Activated CD4-positive, alpha-beta memory T cell treated with anti-CD3 and anti-CD28 coated beads, Interleukin-2, amount 10 ng/mL, durations not matched to agents 7 days and 5 days (primary cell): ENCODE measurements at regions not wholly inside any gene's neighbourhood (a gene's known extent, or its start where the extent isn't known, plus 50 kb on each side); places are given as distances from the start of the nearest gene placed in this dataset.
A peak's percentile ranks its signal among the peaks of the same experiment; 100 is the strongest.

ENCODE experiments used
- CTCF ChIA-PET: fragments of 350-600 bp; sonication (Branson Sonifier 250); formaldehyde crosslinking; loops from one replicate; lab custom pipeline; 2021; ENCODE audit warnings: antibody characterized with exemption, inconsistent platforms; lab: Charles Lee
- POLR2A ChIA-PET: fragments of 350-600 bp; sonication (Branson Sonifier 250); formaldehyde crosslinking; loops from one replicate; lab custom pipeline; 2021; ENCODE audit warnings: antibody characterized with exemption; lab: Charles Lee
- DNase-seq: peaks from one replicate; pipeline ENCODE4 v3.0.0-alpha.2; 2020
- H3K27ac Mint-ChIP-seq: one replicate; pipeline ENCODE4 v1.8.0; 2021; ENCODE audit warnings: mild to moderate bottlenecking, mixed read lengths
- H3K27me3 Mint-ChIP-seq: one replicate; pipeline ENCODE4 v1.8.0; 2021; ENCODE audit warnings: mixed read lengths
- H3K36me3 Mint-ChIP-seq: one replicate; pipeline ENCODE4 v1.8.0; 2021; ENCODE audit warnings: low read depth, mixed read lengths
- H3K4me1 Mint-ChIP-seq: one replicate; pipeline ENCODE4 v1.8.0; 2021; ENCODE audit warnings: mixed read lengths
- H3K4me3 Mint-ChIP-seq: one replicate; pipeline ENCODE4 v1.8.0; 2021; ENCODE audit warnings: mild to moderate bottlenecking, mixed read lengths
- H3K9me3 Mint-ChIP-seq: one replicate; pipeline ENCODE4 v1.8.0; 2021; ENCODE audit warnings: mixed read lengths

DNA sequence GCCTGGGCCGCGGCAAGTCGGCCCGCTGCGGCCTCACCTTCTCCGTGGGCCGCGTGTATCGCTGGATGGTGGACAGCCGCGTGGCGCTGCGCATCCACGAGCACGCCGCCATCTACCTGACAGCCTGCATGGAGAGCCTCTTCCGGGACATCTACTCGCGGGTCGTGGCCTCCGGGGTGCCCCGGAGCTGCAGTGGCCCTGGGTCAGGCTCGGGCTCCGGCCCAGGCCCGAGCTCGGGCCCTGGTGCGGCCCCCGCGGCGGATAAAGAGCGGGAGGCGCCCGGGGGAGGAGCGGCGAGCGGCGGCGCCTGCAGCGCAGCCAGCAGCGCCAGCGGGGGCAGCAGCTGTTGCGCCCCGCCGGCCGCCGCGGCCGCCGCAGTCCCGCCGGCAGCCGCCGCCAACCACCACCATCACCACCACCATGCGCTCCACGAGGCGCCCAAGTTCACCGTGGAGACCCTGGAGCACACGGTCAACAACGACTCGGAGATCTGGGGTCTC lies 226.2 kb upstream of the CRY1 start:
- Mint-ChIP-seq H3K27ac (peak overlapping the region; percentile 96), H3K27me3 (peaks cover 18% of the 10 kb centered on the region), H3K36me3 (no peaks in the 10 kb centered on the region), H3K4me3 (peak overlapping the region; percentile 89), H3K9me3 (no peaks in the 10 kb centered on the region), H3K4me1 (peaks cover 38% of the 10 kb centered on the region)
- peak; percentile 25 for DNase-seq
- POLR2A ChIA-PET = interaction anchor here (0.6 to 7.9 kb wide), 14 partner anchors 11 to 440 kb away, joined by 3 to 173 read pairs (median 5); partner anchors contain the start of gene PRDM4
- CTCF ChIA-PET = interaction anchor here (0.9 to 5.2 kb wide), 3 partner anchors 10 to 83 kb away, joined by 3 to 40 read pairs (median 4); no protein-coding TSS in a partner anchor

DNA sequence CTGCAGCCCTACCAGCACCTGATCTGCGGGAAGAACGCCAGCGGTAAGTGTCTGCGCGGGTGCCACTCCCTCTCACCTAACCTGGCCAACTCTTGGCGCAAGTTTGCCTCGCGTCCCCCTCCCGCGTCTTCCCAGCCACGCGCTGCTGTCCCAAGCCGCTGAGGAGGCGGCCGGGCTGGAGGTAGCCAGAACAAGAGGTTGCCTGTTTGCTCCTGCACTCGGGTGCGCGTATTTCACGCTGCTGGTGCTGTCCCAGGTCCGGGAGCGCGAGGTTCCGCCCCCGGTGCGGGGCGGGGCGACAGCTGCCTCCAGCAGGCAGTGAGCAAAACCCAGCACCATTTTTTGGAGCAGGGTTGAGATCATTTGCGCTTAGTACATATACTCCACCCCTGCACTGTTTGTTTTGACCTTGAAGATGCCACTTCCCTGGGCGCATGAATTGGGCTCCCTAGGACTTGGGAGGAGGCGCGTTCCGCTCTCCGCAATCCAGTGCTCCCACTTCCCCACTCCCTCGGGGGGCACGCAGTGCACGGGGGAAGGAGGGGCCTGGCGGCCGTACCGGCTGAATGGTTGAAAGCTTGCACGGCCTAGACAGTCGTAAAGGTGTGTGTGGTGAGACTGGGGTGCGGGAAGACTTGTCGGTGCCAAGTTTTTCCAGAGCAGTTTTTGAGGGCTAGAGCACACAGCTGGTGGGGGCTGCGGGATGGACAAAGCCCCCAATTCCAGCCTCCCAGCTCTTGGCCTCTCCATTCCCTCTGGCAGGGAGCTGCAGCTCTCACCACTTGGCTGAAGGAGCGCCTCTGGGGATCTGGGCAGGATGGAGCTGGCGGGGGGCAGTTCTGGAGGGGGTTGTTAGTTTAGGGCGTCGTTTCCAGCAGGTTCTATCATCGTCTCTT lies 226.9 kb upstream of the CRY1 start:
- Mint-ChIP-seq H3K4me3 (peak overlapping the region; percentile 89), H3K9me3 (no peaks in the 10 kb centered on the region), H3K27me3 (peaks cover 11% of the 10 kb centered on the region), H3K36me3 (no peaks in the 10 kb centered on the region), H3K27ac (peak overlapping the region; percentile 96), H3K4me1 (peaks cover 44% of the 10 kb centered on the region)
- peak; percentile 87 for DNase-seq
- ChIA-PET CTCF (interaction anchor here (1.0 to 5.2 kb wide), 10 partner anchors 9 to 287 kb away, joined by 3 to 40 read pairs (median 4); no protein-coding TSS in a partner anchor), POLR2A (interaction anchor here (0.6 to 7.9 kb wide), 25 partner anchors 9 to 440 kb away, joined by 3 to 173 read pairs (median 5); partner anchors contain the start of genes CRY1, PRDM4 and PWP1)

DNA sequence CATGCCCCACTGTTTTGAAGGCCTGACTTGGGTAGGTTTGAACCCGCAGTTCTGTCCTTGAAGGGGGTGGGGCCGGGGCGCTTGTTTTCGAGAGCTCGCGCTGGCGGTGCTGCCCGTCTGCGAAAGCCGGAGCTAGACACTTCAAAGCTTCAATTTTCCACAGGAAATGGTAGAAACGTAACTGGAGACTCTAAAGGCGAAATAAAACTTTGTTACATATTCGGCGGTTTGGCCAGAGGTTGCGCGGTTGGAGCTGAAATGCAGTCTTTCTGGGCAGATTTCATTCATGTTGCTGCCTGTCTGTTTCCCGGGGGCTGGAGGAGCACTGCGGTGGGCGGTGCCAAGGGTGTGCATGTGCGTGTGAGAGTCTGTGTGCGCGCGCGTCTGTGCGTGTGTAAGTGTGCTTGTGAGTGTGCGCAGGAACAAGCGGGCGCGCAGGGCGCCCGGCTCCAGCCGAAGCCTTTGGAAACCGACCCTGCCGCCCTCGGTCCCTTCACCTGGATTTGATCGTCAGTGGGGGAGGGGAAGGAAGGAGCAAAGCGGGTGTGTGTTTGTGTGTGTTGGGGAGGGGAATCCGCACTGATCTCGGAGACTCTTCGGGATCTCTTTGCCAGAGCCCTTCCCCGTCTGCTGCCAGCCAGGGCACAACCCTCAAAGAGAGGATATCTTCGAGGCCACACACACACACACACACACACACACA lies 227.7 kb upstream of the CRY1 start:
- Mint-ChIP-seq H3K9me3 (no peaks in the 10 kb centered on the region), H3K27ac (peak overlapping the region; percentile 96), H3K4me1 (peaks cover 44% of the 10 kb centered on the region), H3K27me3 (peaks cover 7% of the 10 kb centered on the region), H3K4me3 (peak overlapping the region; percentile 89), H3K36me3 (no peaks in the 10 kb centered on the region)
- ChIA-PET CTCF (interaction anchor here (1.0 to 5.2 kb wide), 10 partner anchors 8 to 287 kb away, joined by 3 to 40 read pairs (median 4); no protein-coding TSS in a partner anchor), POLR2A (interaction anchor here (0.7 to 7.9 kb wide), 24 partner anchors 9 to 439 kb away, joined by 3 to 173 read pairs (median 4); partner anchors contain the start of genes CRY1, PRDM4 and PWP1)
- peak; percentile 78 for DNase-seq

DNA sequence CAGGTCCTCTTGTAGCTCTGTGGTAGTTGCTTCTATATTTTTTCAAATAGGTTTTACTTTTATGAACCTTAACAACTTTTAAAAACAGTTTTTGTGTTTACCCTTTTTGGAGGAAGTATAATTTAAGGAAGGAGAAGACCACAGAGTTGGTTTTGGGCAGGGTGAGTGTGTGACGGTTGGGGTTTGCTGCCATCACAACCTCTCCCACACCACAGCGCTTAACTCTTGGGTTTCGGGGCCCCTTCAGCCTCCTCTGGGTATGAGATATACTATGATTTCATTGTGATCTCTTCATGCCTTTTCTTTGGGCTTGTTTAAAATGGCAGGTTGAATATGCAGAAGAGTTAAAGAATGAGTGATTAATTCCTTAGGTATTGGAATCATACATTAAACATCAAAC lies 228.7 kb upstream of the CRY1 start:
- H3K27me3 Mint-ChIP-seq = peaks cover 2% of the 10 kb centered on the region
- H3K36me3 Mint-ChIP-seq = no peaks in the 10 kb centered on the region
- POLR2A ChIA-PET = interaction anchor here (1.0 to 7.9 kb wide), 10 partner anchors 9 to 191 kb away, joined by 3 to 173 read pairs (median 8); no protein-coding TSS in a partner anchor

DNA sequence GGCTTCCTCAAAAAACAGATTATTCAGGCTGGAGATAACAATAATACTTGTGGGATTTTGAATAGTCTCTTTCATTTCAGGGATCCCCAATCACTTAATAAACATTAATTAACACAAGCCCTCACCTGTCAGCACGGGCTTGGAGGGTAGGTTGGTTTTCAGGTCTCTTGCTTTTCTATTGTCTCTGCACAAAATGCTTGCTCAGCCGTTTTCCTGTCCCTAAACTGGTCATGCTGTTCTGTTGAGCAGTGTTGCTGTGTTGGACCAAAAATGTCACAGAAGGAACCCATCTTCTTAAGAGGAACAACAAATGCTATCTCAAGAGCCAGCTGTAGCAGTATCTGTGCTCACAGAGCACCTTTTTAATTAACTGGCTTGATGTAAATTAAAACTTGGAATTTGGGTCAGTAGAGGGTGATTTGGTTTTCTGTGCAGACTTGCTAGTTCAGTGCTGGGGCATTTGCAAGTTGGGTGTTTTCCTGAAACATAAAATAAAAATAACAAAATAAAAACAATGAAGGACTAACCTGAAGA lies 231.8 kb upstream of the CRY1 start:
- no peaks in the 10 kb centered on the region for H3K27me3 Mint-ChIP-seq
- ChIA-PET POLR2A (no interaction called here), CTCF (no interaction called here)
- no peaks in the 10 kb centered on the region for H3K9me3 Mint-ChIP-seq
- H3K4me3 Mint-ChIP-seq = no peak overlapping the region
- peaks cover 4% of the 10 kb centered on the region for H3K36me3 Mint-ChIP-seq
- no peak for DNase-seq
- H3K4me1 Mint-ChIP-seq = peaks cover 65% of the 10 kb centered on the region
- H3K27ac Mint-ChIP-seq = no peak overlapping the region

More for the DNA sequence above, 228.7 kb upstream of the CRY1 start:
- peaks cover 45% of the 10 kb centered on the region for H3K4me1 Mint-ChIP-seq
- CTCF ChIA-PET = interaction anchor here (0.7 to 5.2 kb wide), 5 partner anchors 10 to 83 kb away, joined by 3 to 40 read pairs (median 9); no protein-coding TSS in a partner anchor
- H3K27ac Mint-ChIP-seq = peak overlapping the region; percentile 96
- H3K4me3 Mint-ChIP-seq = peak overlapping the region; percentile 89
- DNase-seq = peak; percentile 73
- H3K9me3 Mint-ChIP-seq = no peaks in the 10 kb centered on the region

DNA sequence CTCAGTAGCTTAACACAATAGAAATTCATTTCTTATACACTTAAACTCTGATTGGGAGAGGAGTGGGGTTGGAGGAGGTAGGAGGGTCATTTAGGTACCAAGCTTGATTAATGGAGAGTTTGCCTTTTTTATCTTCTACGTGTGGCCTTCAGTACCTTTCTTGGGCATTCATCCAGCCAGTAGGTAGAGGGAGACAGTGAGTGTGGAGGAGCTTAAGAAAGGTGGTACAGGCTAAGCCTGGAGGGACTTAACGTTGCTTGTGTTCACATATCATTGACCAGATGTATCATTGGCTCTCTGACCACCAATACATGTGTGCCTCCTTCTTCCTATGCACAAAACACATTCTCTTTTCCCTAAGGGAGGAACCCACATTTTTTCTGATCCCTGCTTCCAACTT lies 232.9 kb upstream of the CRY1 start:
- ChIA-PET CTCF (interaction anchor here (0.9 to 4.7 kb wide), 3 partner anchors 46 to 81 kb away, joined by 3 to 24 read pairs (median 3); no protein-coding TSS in a partner anchor), POLR2A (interaction anchor here (1.4 kb wide), 1 partner anchor 63 kb away, joined by 3 read pairs; no protein-coding TSS in a partner anchor)
- H3K9me3 Mint-ChIP-seq = no peaks in the 10 kb centered on the region
- no peak overlapping the region for H3K4me3 Mint-ChIP-seq
- H3K27ac Mint-ChIP-seq = no peak overlapping the region
- H3K36me3 Mint-ChIP-seq = peaks cover 4% of the 10 kb centered on the region
- H3K27me3 Mint-ChIP-seq = no peaks in the 10 kb centered on the region
- H3K4me1 Mint-ChIP-seq = peaks cover 70% of the 10 kb centered on the region
- DNase-seq = no peak

DNA sequence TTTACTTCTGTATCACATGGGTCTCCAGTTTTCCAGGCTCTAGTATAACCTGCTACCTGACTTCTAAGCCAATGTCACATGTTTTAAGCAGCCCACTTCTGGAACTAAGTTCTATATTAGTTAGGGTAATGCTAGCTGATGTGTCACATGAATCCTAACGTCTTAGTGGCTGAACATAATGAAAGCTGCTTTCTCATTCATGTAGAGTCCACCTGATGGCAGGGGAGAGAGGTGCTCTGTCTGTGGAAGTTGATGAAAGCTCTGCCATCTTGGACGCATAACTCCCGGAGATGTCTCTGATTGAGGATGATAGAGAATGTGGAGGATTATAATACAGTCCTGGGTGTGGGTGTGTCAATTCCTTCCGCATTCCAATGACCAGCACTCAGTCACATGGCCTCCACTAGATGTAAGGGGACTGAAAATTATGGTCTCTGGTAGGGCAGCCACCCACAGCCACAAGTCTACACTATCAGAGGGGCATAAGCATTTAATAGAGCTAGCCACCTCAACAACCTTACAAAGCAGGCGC lies 234.4 kb upstream of the CRY1 start:
- Mint-ChIP-seq H3K4me1 (peaks cover 63% of the 10 kb centered on the region), H3K27me3 (no peaks in the 10 kb centered on the region), H3K4me3 (no peak overlapping the region), H3K27ac (no peak overlapping the region), H3K9me3 (no peaks in the 10 kb centered on the region), H3K36me3 (peaks cover 4% of the 10 kb centered on the region)
- ChIA-PET POLR2A (no interaction called here), CTCF (interaction anchor here (4.7 kb wide), 1 partner anchor 75 kb away, joined by 24 read pairs; no protein-coding TSS in a partner anchor)
- DNase-seq = no peak

DNA sequence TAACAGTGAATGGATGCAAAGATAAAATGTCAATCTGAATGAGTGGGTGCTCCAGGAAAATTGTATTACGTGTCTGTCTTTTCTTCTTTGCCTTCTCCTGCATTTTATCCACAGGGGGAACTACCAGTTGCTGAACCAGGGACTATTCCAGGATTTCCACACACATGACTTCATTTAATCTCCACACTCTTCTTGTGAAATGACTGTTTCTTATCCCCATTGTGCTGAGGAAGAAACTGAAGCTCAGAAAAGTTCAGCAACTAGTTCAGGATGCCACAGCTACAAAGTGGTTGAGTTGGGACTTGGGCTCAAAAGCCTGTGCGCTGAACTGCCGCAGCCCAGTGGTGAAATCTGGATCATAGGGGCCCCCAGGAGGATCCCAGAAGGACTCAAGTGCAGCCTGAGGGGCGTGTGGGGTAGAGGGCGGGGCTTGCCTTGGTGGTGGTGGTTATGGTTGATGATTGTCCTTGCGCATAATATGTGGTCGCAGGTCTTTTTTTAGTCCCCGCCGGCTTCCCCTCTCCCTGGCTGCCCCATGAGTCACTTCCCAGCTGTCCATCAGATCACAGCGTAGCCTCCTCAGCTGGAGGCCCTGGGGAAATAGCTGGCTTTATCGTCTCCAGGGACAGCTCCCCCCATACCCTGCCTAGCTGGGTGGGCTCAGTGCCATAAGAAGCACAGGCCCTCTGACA lies 235.2 kb upstream of the CRY1 start:
- H3K4me3 Mint-ChIP-seq = no peak overlapping the region
- ChIA-PET CTCF (interaction anchor here (1.0 to 4.7 kb wide), 3 partner anchors 8 to 74 kb away, joined by 3 to 24 read pairs (median 3); no protein-coding TSS in a partner anchor), POLR2A (no interaction called here)
- no peak overlapping the region for H3K27ac Mint-ChIP-seq
- peaks cover 4% of the 10 kb centered on the region for H3K36me3 Mint-ChIP-seq
- peak; percentile 23 for DNase-seq
- H3K4me1 Mint-ChIP-seq = peaks cover 56% of the 10 kb centered on the region
- H3K9me3 Mint-ChIP-seq = no peaks in the 10 kb centered on the region
- no peaks in the 10 kb centered on the region for H3K27me3 Mint-ChIP-seq

DNA sequence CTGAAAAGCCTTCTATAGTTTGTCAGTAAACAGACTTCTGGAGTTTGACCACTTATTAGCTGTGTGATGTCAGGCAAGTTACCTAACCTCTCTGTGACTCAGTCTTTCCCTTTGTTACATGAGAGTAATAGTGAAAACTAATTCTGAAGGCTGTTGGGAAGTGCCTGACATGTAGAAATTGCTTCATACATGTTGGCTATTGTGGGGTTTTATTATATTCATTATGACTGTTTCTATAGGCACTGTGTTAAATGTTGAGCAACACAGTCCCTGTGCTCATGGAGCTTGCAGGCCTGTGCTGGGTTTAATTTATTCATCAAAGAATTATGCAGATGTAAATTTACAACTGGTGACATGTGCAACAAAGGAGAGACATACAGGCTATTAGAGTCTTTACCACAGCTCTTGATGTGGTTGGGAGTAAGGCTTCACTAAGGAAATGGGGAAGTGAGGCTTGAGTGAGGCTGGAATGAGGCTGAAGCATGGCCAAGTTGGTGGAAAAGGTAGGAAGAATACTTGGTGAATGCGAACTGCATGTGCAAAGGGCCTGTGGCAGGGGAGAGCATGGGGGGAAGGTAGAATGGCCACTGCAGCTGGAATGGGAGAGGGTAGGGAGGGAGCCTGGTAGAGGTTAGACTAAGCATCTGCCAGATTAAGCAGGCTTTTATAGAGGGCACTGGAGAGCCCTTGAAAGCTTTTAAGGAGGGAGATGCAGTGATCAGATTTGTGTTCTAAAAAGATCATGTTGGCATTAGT lies 236.4 kb upstream of the CRY1 start:
- H3K4me3 Mint-ChIP-seq = no peak overlapping the region
- DNase-seq = no peak
- CTCF ChIA-PET = interaction anchor here (1.1 to 4.7 kb wide), 2 partner anchors 45 to 73 kb away, joined by 3 to 24 read pairs; no protein-coding TSS in a partner anchor

DNA sequence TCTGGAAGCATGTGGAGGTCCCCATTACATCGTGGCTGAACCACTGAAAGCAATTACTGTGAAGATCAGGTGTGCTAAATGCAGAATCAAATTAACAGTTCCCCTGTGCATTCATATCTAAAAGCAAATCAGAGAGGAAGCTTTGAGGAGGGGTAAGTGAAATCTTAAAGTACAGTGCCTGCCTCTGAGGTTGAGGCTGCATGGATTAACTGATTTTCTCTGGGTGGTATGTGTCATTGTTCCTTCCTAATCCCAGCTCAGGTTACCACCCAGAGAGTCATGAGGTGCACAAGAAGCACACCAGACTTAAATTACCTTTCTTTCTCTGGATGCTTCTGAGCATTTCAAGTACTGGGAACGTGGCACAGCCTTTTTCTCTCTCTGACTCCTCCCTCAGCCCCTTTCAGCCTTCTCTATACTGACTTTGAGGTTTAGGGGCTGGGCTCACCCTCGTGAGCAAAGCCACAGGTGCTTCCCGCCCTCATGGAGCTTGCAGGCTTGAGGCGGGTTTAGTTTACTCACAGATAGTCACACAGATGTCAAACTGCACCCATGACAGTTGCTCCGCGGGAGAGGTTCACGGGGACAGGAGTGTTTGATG lies 237.6 kb upstream of the CRY1 start:
- Mint-ChIP-seq H3K36me3 (peaks cover 4% of the 10 kb centered on the region), H3K4me1 (peaks cover 48% of the 10 kb centered on the region), H3K4me3 (no peak overlapping the region), H3K27ac (no peak overlapping the region), H3K9me3 (no peaks in the 10 kb centered on the region), H3K27me3 (no peaks in the 10 kb centered on the region)
- ChIA-PET CTCF (no interaction called here), POLR2A (interaction anchor here (1.6 kb wide), 1 partner anchor 10 kb away, joined by 11 read pairs; no protein-coding TSS in a partner anchor)
- peak; percentile 28 for DNase-seq

More for the DNA sequence above, 236.4 kb upstream of the CRY1 start:
- Mint-ChIP-seq H3K4me1 (peaks cover 50% of the 10 kb centered on the region), H3K27me3 (no peaks in the 10 kb centered on the region), H3K36me3 (peaks cover 4% of the 10 kb centered on the region), H3K9me3 (no peaks in the 10 kb centered on the region), H3K27ac (peak overlapping the region; percentile 34)
- POLR2A ChIA-PET = interaction anchor here (0.8 to 1.1 kb wide), 2 partner anchors 9 to 13 kb away, joined by 3 read pairs; no protein-coding TSS in a partner anchor
